Tibial nerve (tissue), 4 donors: ENCODE measurements at regions not wholly inside any gene's neighbourhood (a gene's known extent, or its start where the extent isn't known, plus 50 kb on each side); places are given as distances from the start of the nearest gene placed in this dataset.

Experiments
- EP300 ChIP-seq, 2 donors: sonication (generic); formaldehyde crosslinking; IDR thresholded peaks; one replicate each; pipeline ENCODE4 v1.6.1; 2017; ENCODE audit warnings: antibody characterized with exemption in 2 of 2, mild to moderate bottlenecking in 1 of 2
- POLR2A ChIP-seq, 2 donors: fragments of 450-650 bp; IDR thresholded peaks; one replicate each; pipeline ENCODE4 v1.6.1; 2017; ENCODE audit warnings: antibody characterized with exemption in 2 of 2, mild to moderate bottlenecking in 2 of 2, moderate library complexity in 2 of 2
- TF ChIP-seq, protein P1 (sequence below), 5 experiments: fragments of 200-600 bp in 3 of 5; fragments of 450-650 bp in 2 of 5; sonication (generic) in 3 of 5; IDR thresholded peaks; one replicate each; pipeline ENCODE4 v1.5.1; 2016 to 2019; ENCODE audit warnings: antibody characterized with exemption in 5 of 5, mild to moderate bottlenecking in 3 of 5, moderate library complexity in 2 of 5

- TF ChIP-seq, protein P1, sequence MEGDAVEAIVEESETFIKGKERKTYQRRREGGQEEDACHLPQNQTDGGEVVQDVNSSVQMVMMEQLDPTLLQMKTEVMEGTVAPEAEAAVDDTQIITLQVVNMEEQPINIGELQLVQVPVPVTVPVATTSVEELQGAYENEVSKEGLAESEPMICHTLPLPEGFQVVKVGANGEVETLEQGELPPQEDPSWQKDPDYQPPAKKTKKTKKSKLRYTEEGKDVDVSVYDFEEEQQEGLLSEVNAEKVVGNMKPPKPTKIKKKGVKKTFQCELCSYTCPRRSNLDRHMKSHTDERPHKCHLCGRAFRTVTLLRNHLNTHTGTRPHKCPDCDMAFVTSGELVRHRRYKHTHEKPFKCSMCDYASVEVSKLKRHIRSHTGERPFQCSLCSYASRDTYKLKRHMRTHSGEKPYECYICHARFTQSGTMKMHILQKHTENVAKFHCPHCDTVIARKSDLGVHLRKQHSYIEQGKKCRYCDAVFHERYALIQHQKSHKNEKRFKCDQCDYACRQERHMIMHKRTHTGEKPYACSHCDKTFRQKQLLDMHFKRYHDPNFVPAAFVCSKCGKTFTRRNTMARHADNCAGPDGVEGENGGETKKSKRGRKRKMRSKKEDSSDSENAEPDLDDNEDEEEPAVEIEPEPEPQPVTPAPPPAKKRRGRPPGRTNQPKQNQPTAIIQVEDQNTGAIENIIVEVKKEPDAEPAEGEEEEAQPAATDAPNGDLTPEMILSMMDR (IDR thresholded peaks at IDR 0.05), result no peak
- no peak for TF ChIP-seq EP300 (IDR thresholded peaks at IDR 0.05)
- TF ChIP-seq POLR2A (IDR thresholded peaks at IDR 0.05), result no peak
Measured at GRCh38 chr1:238488401-238488800, 597.7 kb upstream of the ZP4 start.
